CD4-positive, alpha-beta T cell treated with Interleukin-21 for 1 hour (primary cell): ENCODE measurements at regions not wholly inside any gene's neighbourhood (a gene's known extent, or its start where the extent isn't known, plus 50 kb on each side); places are given as distances from the start of the nearest gene placed in this dataset.

Source experiments
- DNase-seq: peaks from one replicate; pipeline ENCODE4 v3.0.0-alpha.2; 2020

DNA sequence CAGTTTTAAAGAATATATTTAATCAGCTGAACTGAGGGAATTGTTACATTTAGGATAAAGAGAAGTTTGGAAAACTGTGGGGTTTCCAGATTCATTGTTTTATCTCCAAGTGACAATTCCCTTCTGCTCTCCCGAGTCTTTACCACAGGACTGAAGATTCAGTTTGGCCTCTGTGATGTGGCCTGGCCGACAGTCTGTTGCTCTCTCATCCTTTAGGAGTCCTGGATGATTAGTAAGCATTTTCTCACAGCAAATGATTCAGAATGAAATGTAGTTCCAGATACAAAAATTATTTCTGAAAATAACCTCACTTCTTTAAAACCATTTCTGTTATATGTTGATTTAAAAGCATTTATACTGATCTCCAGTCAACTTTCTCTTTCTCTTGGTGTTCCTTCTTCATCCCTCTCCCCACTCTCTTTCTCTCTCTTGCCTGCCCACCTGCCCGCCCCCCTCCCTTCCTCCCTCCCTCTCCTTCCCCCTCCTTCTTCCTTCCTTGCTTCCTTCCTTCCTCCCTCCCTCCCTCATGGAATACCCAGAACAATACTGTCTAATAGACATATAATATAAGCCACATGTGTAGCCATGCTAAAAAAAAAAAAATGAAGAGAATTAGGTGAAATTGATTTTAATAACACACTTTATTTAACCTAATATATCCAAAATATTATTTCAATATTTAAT, 254.9 kb downstream of the PRL start:
- no peak for DNase-seq

- no peak for DNase-seq
Measured at GRCh38 chr6:22042706-22043105, 254.1 kb downstream of the PRL start.

DNA sequence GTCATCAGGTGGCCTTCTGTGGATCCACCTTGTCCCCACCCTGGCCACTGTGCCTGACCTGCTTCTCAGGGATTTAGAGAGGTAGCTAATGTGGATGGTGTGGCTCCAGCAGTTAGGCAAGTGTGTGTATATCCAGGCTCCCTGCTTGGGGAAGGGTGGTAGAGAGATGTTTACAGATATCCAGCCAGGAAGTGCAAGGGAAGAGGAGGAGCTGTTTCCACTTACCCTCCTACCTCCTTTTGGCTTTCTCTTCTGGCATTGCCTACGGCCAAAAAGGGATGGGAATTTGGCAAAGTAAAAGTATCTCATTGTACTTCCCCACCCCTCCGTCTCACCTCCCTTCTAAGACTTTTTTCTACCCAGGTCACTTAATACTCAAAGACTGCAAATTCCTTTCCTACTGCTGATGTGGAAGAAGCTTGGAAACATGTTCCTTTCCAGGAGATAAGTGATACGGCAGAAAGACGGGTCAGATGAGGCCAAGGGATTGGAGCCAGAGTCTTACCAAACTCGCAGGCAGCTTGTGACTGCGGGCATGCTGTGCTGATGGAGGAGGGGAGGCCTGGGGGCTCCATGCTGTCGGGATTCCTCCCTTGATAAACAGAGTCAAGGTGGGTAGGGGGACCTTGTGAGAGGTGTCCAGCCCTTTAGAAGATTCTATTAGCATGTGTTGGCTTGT, 253.4 kb downstream of the PRL start:
- no peak for DNase-seq

- no peak for DNase-seq
Measured at GRCh38 chr6:22045261-22045912, 251.4 kb downstream of the PRL start.

DNA sequence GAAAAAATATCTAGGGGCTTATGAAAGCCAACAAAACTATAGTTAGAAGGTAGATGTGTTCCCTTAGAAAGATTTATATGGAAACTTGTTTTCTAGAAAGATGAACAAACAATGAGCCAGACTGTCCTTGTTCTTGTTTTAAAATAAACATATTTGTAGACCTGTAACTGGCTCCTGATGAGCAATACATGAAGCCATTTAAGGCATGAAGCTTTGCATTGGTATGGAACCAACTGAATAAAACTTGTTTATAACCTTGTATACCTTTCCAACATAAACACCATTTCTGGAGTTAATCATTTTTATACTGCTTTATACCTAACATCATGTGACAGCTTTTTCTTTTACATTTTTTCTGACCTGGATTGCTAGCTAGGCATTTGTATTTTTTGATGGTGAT, 247.8 kb downstream of the PRL start:
- no peak for DNase-seq

- DNase-seq = no peak
Measured at GRCh38 chr6:22053391-22053997, 243.3 kb downstream of the PRL start.

DNA sequence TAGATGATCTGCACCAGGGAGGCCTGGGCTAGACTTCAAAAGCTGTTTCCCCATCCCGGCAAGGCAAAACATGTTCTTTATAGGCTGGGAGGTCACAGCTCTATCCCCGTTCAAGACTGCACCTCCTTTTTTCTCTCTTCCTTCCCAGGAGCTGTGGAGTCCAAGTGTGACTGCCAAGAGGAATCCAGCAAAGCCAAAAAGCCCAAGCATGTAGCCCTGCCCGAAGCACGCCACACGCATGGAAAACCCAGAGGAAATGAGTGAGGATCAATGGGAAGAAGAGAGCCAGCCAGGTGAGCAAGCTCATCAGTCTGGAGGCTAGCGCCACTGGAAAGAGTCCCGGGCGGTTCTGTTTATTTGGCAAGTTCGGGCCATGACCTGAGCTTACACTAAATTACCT, 240.4 kb downstream of the PRL start:
- no peak for DNase-seq

DNA sequence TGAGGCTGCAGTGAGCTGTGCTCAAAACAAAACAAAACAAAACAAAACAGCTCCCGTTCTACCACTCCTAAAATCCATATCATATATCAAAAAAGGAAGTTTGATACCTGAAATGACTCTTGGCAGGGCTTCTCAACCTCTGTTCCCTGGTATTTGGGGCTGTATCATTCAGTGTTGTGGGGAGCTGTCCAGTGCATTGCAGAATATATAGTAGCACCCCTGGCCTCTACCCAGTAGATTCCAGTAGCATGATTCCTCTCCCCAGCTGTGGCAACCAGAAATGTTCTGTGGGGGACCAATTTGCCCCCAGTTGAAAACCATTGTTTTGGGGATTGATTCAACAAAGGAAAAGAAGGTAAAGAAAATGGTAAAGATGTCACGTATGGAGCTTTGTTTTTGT, 238.9 kb downstream of the PRL start:
- DNase-seq = no peak

GRCh38 chr6:22059126-22059525, 237.7 kb downstream of the PRL start:
- DNase-seq = no peak

DNA sequence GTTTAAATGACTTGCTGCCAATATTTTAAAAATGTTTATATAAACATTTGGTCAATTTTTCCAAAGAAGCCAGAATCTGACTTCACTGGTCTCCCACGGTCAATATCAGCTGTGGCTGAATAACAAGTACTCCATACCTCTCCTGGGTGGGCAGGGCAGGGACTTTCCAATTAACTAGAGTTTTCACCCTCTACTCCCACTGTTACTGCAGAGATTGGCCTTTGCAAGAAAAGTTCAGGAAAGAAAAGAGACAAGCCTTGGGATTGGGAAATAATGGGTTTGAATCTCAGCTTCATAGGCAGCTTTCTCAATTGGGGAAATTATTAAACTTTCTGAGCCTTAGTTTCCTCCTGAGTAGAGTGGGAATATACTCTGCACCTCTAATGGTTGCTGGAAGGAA, 236.9 kb downstream of the PRL start:
- no peak for DNase-seq

GRCh38 chr6:22062807-22063408, 233.9 kb downstream of the PRL start:
- DNase-seq = peak; percentile 10

DNA sequence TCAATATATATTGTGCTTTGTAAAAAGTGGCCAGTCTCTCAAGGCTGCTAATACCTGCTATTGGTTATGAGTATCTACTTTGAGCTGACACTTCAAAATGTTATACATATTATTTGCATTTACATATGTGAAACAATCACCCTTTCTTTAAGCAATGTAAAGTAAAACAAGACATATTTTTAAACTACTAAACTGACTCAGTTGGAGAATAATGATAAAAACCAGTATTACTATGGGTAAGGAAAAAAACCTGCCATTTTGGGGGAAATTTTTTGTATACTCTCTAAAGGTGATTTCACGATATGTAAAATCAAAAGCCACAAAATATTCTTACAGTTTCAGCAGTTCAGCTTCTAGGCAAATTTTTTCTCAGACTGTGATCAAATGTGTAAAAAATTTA, 232.3 kb downstream of the PRL start:
- no peak for DNase-seq

GRCh38 chr6:22067122-22067521, 229.7 kb downstream of the PRL start:
- DNase-seq = no peak

GRCh38 chr6:22067671-22068070, 229.2 kb downstream of the PRL start:
- DNase-seq = no peak

GRCh38 chr6:22068561-22069305, 228.1 kb downstream of the PRL start:
- no peak for DNase-seq

- no peak for DNase-seq
Measured at GRCh38 chr6:22069306-22069800, 227.5 kb downstream of the PRL start.

DNA sequence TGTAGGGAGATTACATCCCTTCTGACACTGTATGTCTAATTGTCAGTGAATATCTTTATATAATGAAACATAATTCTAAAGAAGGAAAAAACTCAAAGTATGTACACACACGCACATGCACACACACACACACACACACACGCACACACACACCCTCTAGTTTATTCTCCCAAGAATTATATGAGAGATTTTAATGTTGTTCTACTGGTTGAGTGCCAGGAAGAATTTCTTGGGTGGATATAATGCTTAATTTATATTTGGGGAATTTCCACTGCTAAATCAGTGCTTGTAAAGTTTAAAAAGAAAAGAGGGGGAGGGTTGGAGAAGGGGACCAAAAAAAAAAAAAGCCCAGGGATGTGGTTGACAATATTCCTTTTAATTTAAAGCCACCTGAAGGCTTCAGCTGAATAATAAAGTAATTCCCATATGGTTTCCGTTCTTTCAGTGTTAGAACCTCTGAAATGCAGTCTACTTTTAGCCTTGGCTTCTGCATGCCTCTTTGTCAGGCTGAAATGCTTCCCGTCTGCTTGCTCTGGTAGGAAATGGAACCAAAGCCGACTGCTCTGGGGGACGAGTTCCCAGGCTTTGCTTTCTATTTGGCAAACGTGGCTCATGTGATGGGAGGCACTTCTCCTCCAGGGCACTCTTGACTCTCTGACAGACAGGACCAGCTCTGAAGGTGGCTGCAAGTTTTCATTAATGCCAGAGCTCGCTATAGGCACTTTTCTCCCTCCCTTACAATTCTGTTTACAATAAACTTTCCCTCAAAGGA, 225.4 kb downstream of the PRL start:
- no peak for DNase-seq

GRCh38 chr6:22072949-22073348, 223.9 kb downstream of the PRL start:
- DNase-seq = no peak

GRCh38 chr6:22073516-22074198, 223.2 kb downstream of the PRL start:
- no peak for DNase-seq

- DNase-seq = no peak
Measured at GRCh38 chr6:22078288-22078687, 218.5 kb downstream of the PRL start.
